ENCODE measurements at regions not wholly inside any gene's neighbourhood (a gene's known extent, or its start where the extent isn't known, plus 50 kb on each side); places are given as distances from the start of the nearest gene placed in this dataset.
A peak's percentile ranks its signal among the peaks of the same experiment; 100 is the strongest.

- Mint-ChIP-seq H3K4me3 (ENCODE audit: low read depth) (no peak overlapping the region), H3K9me3 (ENCODE audit: low read depth) (peaks cover 21% of the 10 kb centered on the region), H3K36me3 (ENCODE audit: insufficient read depth) (no peaks in the 10 kb centered on the region), H3K4me1 (ENCODE audit: low read depth) (no peaks in the 10 kb centered on the region), H3K27me3 (no peaks in the 10 kb centered on the region), H3K27ac (no peak overlapping the region)
- DNase-seq (ENCODE audit: low spot score, unreplicated experiment) = no peak
- TF ChIP-seq CTCF (IDR thresholded peaks at IDR 0.05; ENCODE audit: unreplicated experiment) = no peak
Measured at GRCh38 chr4:163747293-163747692, 252.8 kb downstream of the TMA16 start.

- Mint-ChIP-seq H3K4me1 (ENCODE audit: low read depth) (no peaks in the 10 kb centered on the region), H3K36me3 (ENCODE audit: insufficient read depth) (no peaks in the 10 kb centered on the region), H3K9me3 (ENCODE audit: low read depth) (peaks cover 21% of the 10 kb centered on the region), H3K27me3 (no peaks in the 10 kb centered on the region), H3K27ac (no peak overlapping the region), H3K4me3 (ENCODE audit: low read depth) (no peak overlapping the region)
- no peak for TF ChIP-seq CTCF (IDR thresholded peaks at IDR 0.05; ENCODE audit: unreplicated experiment)
- DNase-seq (ENCODE audit: low spot score, unreplicated experiment) = no peak
Measured at GRCh38 chr4:163747886-163748285, 253.4 kb downstream of the TMA16 start.

GRCh38 chr4:163748449-163748848 is 254.0 kb downstream of the TMA16 start:
- Mint-ChIP-seq H3K4me3 (ENCODE audit: low read depth) (no peak overlapping the region), H3K4me1 (ENCODE audit: low read depth) (no peaks in the 10 kb centered on the region), H3K9me3 (ENCODE audit: low read depth) (peaks cover 21% of the 10 kb centered on the region), H3K27ac (no peak overlapping the region), H3K27me3 (no peaks in the 10 kb centered on the region), H3K36me3 (ENCODE audit: insufficient read depth) (no peaks in the 10 kb centered on the region)
- no peak for TF ChIP-seq CTCF (IDR thresholded peaks at IDR 0.05; ENCODE audit: unreplicated experiment)
- no peak for DNase-seq (ENCODE audit: low spot score, unreplicated experiment)

- no peak for DNase-seq (ENCODE audit: low spot score, unreplicated experiment)
- H3K4me1 Mint-ChIP-seq (ENCODE audit: low read depth) = no peaks in the 10 kb centered on the region
- no peaks in the 10 kb centered on the region for H3K27me3 Mint-ChIP-seq
- no peak overlapping the region for H3K27ac Mint-ChIP-seq
- peaks cover 1% of the 10 kb centered on the region for H3K9me3 Mint-ChIP-seq (ENCODE audit: low read depth)
- no peaks in the 10 kb centered on the region for H3K36me3 Mint-ChIP-seq (ENCODE audit: insufficient read depth)
- TF ChIP-seq CTCF (IDR thresholded peaks at IDR 0.05; ENCODE audit: unreplicated experiment) = peak; percentile 20
- H3K4me3 Mint-ChIP-seq (ENCODE audit: low read depth) = no peak overlapping the region
Measured at GRCh38 chr4:163755013-163755412, 260.5 kb downstream of the TMA16 start.

GRCh38 chr4:163757219-163757618 is 262.7 kb downstream of the TMA16 start:
- TF ChIP-seq CTCF (IDR thresholded peaks at IDR 0.05; ENCODE audit: unreplicated experiment) = no peak
- H3K27me3 Mint-ChIP-seq = no peaks in the 10 kb centered on the region
- no peaks in the 10 kb centered on the region for H3K9me3 Mint-ChIP-seq (ENCODE audit: low read depth)
- H3K4me1 Mint-ChIP-seq (ENCODE audit: low read depth) = no peaks in the 10 kb centered on the region
- no peak for DNase-seq (ENCODE audit: low spot score, unreplicated experiment)
- H3K4me3 Mint-ChIP-seq (ENCODE audit: low read depth) = no peak overlapping the region
- H3K27ac Mint-ChIP-seq = no peak overlapping the region
- no peaks in the 10 kb centered on the region for H3K36me3 Mint-ChIP-seq (ENCODE audit: insufficient read depth)
